Calu3 (cell line): ENCODE measurements at regions not wholly inside any gene's neighbourhood (a gene's known extent, or its start where the extent isn't known, plus 50 kb on each side); places are given as distances from the start of the nearest gene placed in this dataset.

Experiments
- BruUV-seq: library from RNA; stranded (reverse); fragments of 400-500 nt; replicated peaks from 2 replicates; lab custom pipeline; 2021; lab: Mats Ljungman, UMichigan
- CTCF ChIA-PET: fragments of 300-600 bp; sonication (Branson Sonifier 250); formaldehyde crosslinking; loops from one replicate; lab custom pipeline; 2022; ENCODE audit warnings: antibody characterized with exemption; lab: Charles Lee
- DNase-seq: peaks from one replicate; pipeline ENCODE4 v3.0.0; 2022
- H3K27ac Mint-ChIP-seq: one replicate; pipeline ENCODE4 v1.8.0; 2022; ENCODE audit warnings: mixed read lengths; ENCODE audit not compliant: unreplicated experiment
- H3K27me3 Mint-ChIP-seq: one replicate; pipeline ENCODE4 v1.8.0; 2022; ENCODE audit warnings: mixed read lengths; ENCODE audit not compliant: unreplicated experiment
- H3K36me3 Mint-ChIP-seq: one replicate; pipeline ENCODE4 v1.8.0; 2022; ENCODE audit warnings: mild to moderate bottlenecking, moderate library complexity, mixed read lengths; ENCODE audit not compliant: insufficient read depth, unreplicated experiment
- H3K4me1 Mint-ChIP-seq: one replicate; pipeline ENCODE4 v1.8.0; 2022; ENCODE audit warnings: mild to moderate bottlenecking, low read depth, mixed read lengths; ENCODE audit not compliant: unreplicated experiment
- H3K4me3 Mint-ChIP-seq: one replicate; pipeline ENCODE4 v1.8.0; 2022; ENCODE audit warnings: mild to moderate bottlenecking, low read depth, moderate library complexity, mixed read lengths; ENCODE audit not compliant: unreplicated experiment
- H3K9me3 Mint-ChIP-seq: one replicate; pipeline ENCODE4 v1.8.0; 2022; ENCODE audit warnings: low read depth, mixed read lengths; ENCODE audit not compliant: unreplicated experiment
- CTCF ChIP-seq: fragments of 200-600 bp; IDR thresholded peaks from one replicate; pipeline ENCODE4 v1.8.0; 2022; ENCODE audit warnings: antibody characterized with exemption; ENCODE audit not compliant: unreplicated experiment
- intact Hi-C: fragments of 100-400 bp; cut with micrococcal nuclease; formaldehyde crosslinking; loops from one replicate; pipeline ENCODE4 v1.10.0; 2022; ENCODE audit not compliant: unreplicated experiment

GRCh38 chr9:89721176-89721700 is 116.4 kb downstream of the GADD45G start:
- H3K36me3 Mint-ChIP-seq: no peaks in the 10 kb centered on the region
- no peaks in the 10 kb centered on the region for H3K4me1 Mint-ChIP-seq
- H3K27me3 Mint-ChIP-seq: peaks cover 74% of the 10 kb centered on the region
- CTCF ChIA-PET: no interaction called here
- no peak for TF ChIP-seq CTCF
- no peaks in the 10 kb centered on the region for H3K9me3 Mint-ChIP-seq
- H3K27ac Mint-ChIP-seq: no peak overlapping the region
- no peak overlapping the region for H3K4me3 Mint-ChIP-seq
- no TSS peak for BruUV-seq
- intact Hi-C loops: no loop called here
- DNase-seq: no peak

GRCh38 chr9:89721971-89722530 is 117.2 kb downstream of the GADD45G start:
- Mint-ChIP-seq H3K27ac (no peak overlapping the region), H3K36me3 (no peaks in the 10 kb centered on the region), H3K4me3 (no peak overlapping the region), H3K9me3 (no peaks in the 10 kb centered on the region), H3K4me1 (no peaks in the 10 kb centered on the region), H3K27me3 (peaks cover 66% of the 10 kb centered on the region)
- DNase-seq: no peak
- BruUV-seq: no TSS peak
- CTCF ChIA-PET: no interaction called here
- intact Hi-C loops: no loop called here
- TF ChIP-seq CTCF: no peak

GRCh38 chr9:89722712-89723111 is 117.9 kb downstream of the GADD45G start:
- CTCF ChIA-PET: no interaction called here
- TF ChIP-seq CTCF: no peak
- Mint-ChIP-seq H3K27ac (no peak overlapping the region), H3K9me3 (no peaks in the 10 kb centered on the region), H3K27me3 (peaks cover 60% of the 10 kb centered on the region), H3K4me3 (no peak overlapping the region), H3K36me3 (no peaks in the 10 kb centered on the region), H3K4me1 (no peaks in the 10 kb centered on the region)
- DNase-seq: no peak
- intact Hi-C loops: no loop called here
- BruUV-seq: no TSS peak

GRCh38 chr9:89723469-89724100 is 118.8 kb downstream of the GADD45G start:
- Mint-ChIP-seq H3K27ac (no peak overlapping the region), H3K27me3 (peaks cover 56% of the 10 kb centered on the region), H3K9me3 (no peaks in the 10 kb centered on the region), H3K36me3 (no peaks in the 10 kb centered on the region), H3K4me1 (no peaks in the 10 kb centered on the region), H3K4me3 (no peak overlapping the region)
- no TSS peak for BruUV-seq
- no peak for TF ChIP-seq CTCF
- intact Hi-C loops: no loop called here
- DNase-seq: no peak
- CTCF ChIA-PET: no interaction called here
